ENCODE measurements at regions not wholly inside any gene's neighbourhood (a gene's known extent, or its start where the extent isn't known, plus 50 kb on each side); places are given as distances from the start of the nearest gene placed in this dataset.

DNA sequence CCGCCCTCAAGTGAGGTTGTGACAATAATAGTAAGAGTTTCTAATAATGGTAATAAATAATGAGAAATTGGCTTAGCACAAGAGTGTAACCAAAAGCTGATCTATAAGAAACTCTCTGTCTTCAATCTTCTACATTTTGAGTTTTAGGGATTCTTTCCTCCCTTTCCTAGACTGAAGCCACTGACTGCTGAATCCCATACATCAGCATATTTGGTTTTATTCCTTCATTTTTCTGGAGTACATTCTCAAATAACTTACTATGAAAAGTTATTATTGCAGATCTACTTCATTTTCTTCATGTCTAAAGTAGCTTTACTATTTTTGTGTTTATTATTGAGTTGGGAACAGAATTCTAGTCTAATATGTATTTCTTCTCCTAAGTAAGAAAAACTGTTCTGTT is 49.9 kb upstream of the ADAD1 start:
- TF ChIP-seq, protein P1, sequence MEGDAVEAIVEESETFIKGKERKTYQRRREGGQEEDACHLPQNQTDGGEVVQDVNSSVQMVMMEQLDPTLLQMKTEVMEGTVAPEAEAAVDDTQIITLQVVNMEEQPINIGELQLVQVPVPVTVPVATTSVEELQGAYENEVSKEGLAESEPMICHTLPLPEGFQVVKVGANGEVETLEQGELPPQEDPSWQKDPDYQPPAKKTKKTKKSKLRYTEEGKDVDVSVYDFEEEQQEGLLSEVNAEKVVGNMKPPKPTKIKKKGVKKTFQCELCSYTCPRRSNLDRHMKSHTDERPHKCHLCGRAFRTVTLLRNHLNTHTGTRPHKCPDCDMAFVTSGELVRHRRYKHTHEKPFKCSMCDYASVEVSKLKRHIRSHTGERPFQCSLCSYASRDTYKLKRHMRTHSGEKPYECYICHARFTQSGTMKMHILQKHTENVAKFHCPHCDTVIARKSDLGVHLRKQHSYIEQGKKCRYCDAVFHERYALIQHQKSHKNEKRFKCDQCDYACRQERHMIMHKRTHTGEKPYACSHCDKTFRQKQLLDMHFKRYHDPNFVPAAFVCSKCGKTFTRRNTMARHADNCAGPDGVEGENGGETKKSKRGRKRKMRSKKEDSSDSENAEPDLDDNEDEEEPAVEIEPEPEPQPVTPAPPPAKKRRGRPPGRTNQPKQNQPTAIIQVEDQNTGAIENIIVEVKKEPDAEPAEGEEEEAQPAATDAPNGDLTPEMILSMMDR (IDR thresholded peaks at IDR 0.05), result no peak
- no peak for TF ChIP-seq POLR2A (IDR thresholded peaks at IDR 0.05)
- TF ChIP-seq EP300 (IDR thresholded peaks at IDR 0.05), result no peak
- TF ChIP-seq POLR2AphosphoS5 (IDR thresholded peaks at IDR 0.05), result no peak

Data from gastroesophageal sphincter (tissue), 3 donors.